AG09309 (cell line): ENCODE measurements at regions not wholly inside any gene's neighbourhood (a gene's known extent, or its start where the extent isn't known, plus 50 kb on each side); places are given as distances from the start of the nearest gene placed in this dataset.

ENCODE experiments used
- DNase-seq: peaks from one replicate; pipeline ENCODE4 v3.0.0-alpha.2; 2010; ENCODE audit warnings: low read depth
- H3K4me3 ChIP-seq: 2 replicates; pipeline ENCODE4 v1.5.1; 2011; ENCODE audit warnings: mild to moderate bottlenecking, low read depth, low read length, moderate library complexity; ENCODE audit not compliant: control insufficient read depth
- TF ChIP-seq, protein P1 (sequence below): IDR thresholded peaks from 2 replicates; pipeline ENCODE4 v1.5.1; 2011; ENCODE audit warnings: mild to moderate bottlenecking, low read depth, low read length, inconsistent platforms; ENCODE audit not compliant: insufficient read depth, control insufficient read depth; ENCODE audit errors: missing control alignments

DNA sequence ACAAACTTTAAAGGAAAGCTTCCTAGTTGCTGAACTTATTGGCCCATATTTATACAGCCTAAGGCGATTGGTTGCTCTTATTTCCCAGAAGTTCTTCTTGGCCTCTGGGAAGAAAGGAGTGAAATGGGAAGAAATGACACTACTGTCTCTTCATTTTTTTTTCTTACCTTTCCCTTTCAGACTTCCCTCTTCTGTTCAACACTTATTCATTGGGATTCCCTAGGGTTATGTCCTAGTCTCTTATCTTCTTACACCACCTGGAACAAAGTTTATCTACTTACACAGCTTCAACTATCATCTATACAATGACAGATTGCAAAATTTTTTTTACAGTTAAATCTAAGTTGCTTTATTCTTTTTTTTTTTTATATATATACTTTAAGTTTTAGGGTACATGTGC, 68.0 kb downstream of the SNX12 start:
- TF ChIP-seq, protein P1, sequence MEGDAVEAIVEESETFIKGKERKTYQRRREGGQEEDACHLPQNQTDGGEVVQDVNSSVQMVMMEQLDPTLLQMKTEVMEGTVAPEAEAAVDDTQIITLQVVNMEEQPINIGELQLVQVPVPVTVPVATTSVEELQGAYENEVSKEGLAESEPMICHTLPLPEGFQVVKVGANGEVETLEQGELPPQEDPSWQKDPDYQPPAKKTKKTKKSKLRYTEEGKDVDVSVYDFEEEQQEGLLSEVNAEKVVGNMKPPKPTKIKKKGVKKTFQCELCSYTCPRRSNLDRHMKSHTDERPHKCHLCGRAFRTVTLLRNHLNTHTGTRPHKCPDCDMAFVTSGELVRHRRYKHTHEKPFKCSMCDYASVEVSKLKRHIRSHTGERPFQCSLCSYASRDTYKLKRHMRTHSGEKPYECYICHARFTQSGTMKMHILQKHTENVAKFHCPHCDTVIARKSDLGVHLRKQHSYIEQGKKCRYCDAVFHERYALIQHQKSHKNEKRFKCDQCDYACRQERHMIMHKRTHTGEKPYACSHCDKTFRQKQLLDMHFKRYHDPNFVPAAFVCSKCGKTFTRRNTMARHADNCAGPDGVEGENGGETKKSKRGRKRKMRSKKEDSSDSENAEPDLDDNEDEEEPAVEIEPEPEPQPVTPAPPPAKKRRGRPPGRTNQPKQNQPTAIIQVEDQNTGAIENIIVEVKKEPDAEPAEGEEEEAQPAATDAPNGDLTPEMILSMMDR = no peak
- no peak overlapping the region for H3K4me3 ChIP-seq
- no peak for DNase-seq

DNA sequence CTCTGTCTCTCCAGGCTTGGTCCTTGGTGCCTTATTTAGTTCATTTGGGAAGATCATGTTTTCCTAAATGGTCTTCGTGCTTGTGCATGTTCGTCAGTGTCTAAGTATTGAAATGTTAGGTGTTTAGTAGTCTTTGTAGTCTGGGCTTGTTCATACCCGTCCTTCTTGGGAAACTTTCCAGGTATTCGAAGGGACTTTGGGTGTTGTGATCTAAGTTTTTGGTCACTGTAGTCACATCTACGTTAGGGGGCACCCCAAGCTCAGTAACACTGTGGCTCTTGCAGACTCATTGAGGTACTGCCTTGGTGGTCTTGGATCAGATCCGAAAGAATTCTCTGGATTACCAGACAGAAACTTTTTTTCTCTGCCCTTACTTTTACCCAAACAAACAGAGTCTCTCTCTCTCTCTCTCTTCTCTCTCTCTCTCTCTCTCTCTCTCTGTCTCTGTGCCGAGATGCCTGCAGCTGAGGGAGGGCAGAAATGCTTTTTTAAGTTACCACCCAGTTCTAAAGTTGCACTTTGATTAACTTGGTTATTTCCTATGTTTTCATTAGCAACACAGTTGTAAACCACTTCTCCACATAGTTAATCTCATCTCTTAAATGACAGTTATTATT, 67.6 kb upstream of the SLC7A3 start:
- H3K4me3 ChIP-seq = no peak overlapping the region
- DNase-seq = no peak
- TF ChIP-seq, protein P1 = peak; percentile 36

DNA sequence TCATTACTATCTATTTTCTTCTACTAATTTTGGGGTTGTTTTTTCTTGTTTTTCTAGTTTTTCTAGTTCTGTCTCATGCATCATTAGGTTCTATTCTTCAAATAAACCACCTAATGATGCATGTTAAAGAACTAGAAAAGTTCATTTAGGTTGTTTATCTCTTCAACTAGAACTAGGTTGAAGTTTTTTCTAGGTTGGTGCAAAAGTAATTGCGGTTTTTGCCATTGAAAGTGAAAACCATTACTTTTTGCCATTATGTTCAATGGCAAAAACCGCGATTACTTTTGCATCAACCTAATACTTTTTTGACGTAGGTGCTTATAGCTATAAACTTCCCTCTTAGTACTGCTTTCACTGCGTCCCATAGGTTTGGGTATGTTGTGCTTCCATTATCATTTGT, 64.4 kb upstream of the SLC7A3 start:
- TF ChIP-seq, protein P1 = no peak
- DNase-seq = no peak
- H3K4me3 ChIP-seq = no peak overlapping the region

DNA sequence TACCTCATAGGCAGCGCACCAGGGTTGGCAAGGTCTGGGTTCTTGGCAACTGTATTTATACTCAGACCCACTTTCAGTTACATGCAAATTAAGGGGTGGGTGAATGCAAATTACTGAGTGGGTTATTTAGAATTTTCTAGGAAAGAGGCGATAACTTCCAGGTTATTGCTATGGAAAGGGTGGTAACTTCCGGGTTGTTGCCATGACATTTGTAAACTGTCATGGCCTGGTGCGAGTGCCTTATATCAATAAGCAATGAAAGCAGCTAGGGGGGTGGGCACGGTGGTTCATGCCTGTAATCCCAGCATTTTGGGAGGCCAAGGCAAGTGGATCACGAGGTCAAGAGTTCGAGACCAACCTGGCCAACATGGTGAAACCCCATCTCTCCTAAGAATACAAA, 57.5 kb upstream of the SLC7A3 start:
- TF ChIP-seq, protein P1 = no peak
- H3K4me3 ChIP-seq = no peak overlapping the region
- no peak for DNase-seq
